Esophagus squamous epithelium (tissue), 5 donors: ENCODE measurements at regions not wholly inside any gene's neighbourhood (a gene's known extent, or its start where the extent isn't known, plus 50 kb on each side); places are given as distances from the start of the nearest gene placed in this dataset.

Source experiments
- DNase-seq: peaks from one replicate; lab custom pipeline; 2025; lab: John Stamatoyannopoulos, UW
- H3K27ac ChIP-seq, 4 donors: fragments of 200-600 bp; sonication (generic); one replicate each; pipeline ENCODE4 v1.5.1; 2016 to 2019; ENCODE audit warnings: mild to moderate bottlenecking in 1 of 4
- H3K27me3 ChIP-seq, 4 donors: fragments of 200-600 bp; sonication (generic); 1 replicate in 3 of 4; 2 replicates in 1 of 4; pipeline versions ENCODE4 v1.5.1 to v1.6.0; 2017 to 2021; ENCODE audit warnings: antibody characterized with exemption in 1 of 4
- H3K36me3 ChIP-seq, 3 donors: fragments of 200-600 bp; sonication (generic); one replicate each; pipeline ENCODE4 v1.5.1; 2016 to 2019
- H3K4me1 ChIP-seq, 3 donors: fragments of 200-600 bp; sonication (generic); one replicate each; pipeline ENCODE4 v1.5.1; 2017 to 2019
- H3K4me3 ChIP-seq, 4 donors: fragments of 200-600 bp; sonication (generic); 1 replicate in 3 of 4; 2 replicates in 1 of 4; pipeline ENCODE4 v1.5.1; 2016 to 2019; ENCODE audit warnings: mild to moderate bottlenecking in 2 of 4, moderate library complexity in 1 of 4
- H3K9me3 ChIP-seq, 3 donors: fragments of 200-600 bp; sonication (generic); one replicate each; pipeline ENCODE4 v1.5.1; 2016 to 2019
- CTCF ChIP-seq, 6 experiments: fragments of 450-650 bp in 4 of 6; fragments of 200-600 bp in 2 of 6; sonication (generic) in 2 of 6; IDR thresholded peaks; one replicate each; pipeline ENCODE4 v1.5.1; 2016 to 2019; ENCODE audit warnings: antibody characterized with exemption in 6 of 6, mild to moderate bottlenecking in 4 of 6, moderate library complexity in 4 of 6
- POLR2A ChIP-seq, 4 donors: fragments of 450-650 bp; IDR thresholded peaks; one replicate each; pipeline ENCODE4 v1.6.1; 2017; ENCODE audit warnings: antibody characterized with exemption in 4 of 4, mild to moderate bottlenecking in 4 of 4, moderate library complexity in 3 of 4
- WGBS, 2 donors: methylation state at CpG; one replicate each; pipeline ENCODE4 v1.1.5; 2018; 5-methylcytosine and 5-hydroxymethylcytosine counted together
- intact Hi-C: fragments of 100-400 bp; cut with DNase I; formaldehyde crosslinking; loops from one replicate; pipeline ENCODE4 v1.15.0; 2022
- donor health status: DM: yes; HTN: yes; CAD: no.

- peaks cover 0 to 10% (median 0%) of the 10 kb centered on the region in 4 donors for H3K27me3 ChIP-seq
- intact Hi-C loops, result no loop called here
- H3K4me3 ChIP-seq, result no peak overlapping the region
- H3K4me1 ChIP-seq, result peaks cover 0 to 5% (median 0%) of the 10 kb centered on the region in 3 donors
- TF ChIP-seq POLR2A (IDR thresholded peaks at IDR 0.05) (no peak), CTCF (IDR thresholded peaks at IDR 0.05) (no peak)
- no peaks in the 10 kb centered on the region for H3K9me3 ChIP-seq
- WGBS, 2 donors, result 39 to 77% methylated on average over 7 of the region's 7 CpGs
- peak overlapping the region in 2 of 4 donors; percentile 14 to 36 for H3K27ac ChIP-seq
- no peak for DNase-seq
- H3K36me3 ChIP-seq, result no peaks in the 10 kb centered on the region
These were observed 348.1 kb downstream of the THBS2 start for GRCh38 chr6:168905451-168906090.

- Histone ChIP-seq H3K4me1 (peaks cover 0 to 5% (median 3%) of the 10 kb centered on the region in 3 donors), H3K27ac (no peak overlapping the region), H3K36me3 (no peaks in the 10 kb centered on the region), H3K27me3 (peaks cover 0 to 15% (median 0%) of the 10 kb centered on the region in 4 donors), H3K9me3 (no peaks in the 10 kb centered on the region), H3K4me3 (no peak overlapping the region)
- intact Hi-C loops, result no loop called here
- WGBS, 2 donors, result 84 to 85% methylated on average over 17 of the region's 17 CpGs
- DNase-seq, result no peak
- TF ChIP-seq POLR2A (IDR thresholded peaks at IDR 0.05) (no peak), CTCF (IDR thresholded peaks at IDR 0.05) (no peak)
These were observed 349.9 kb downstream of the THBS2 start for GRCh38 chr6:168903613-168904345.

- Histone ChIP-seq H3K9me3 (no peaks in the 10 kb centered on the region), H3K4me1 (peaks cover 0 to 5% (median 3%) of the 10 kb centered on the region in 3 donors), H3K27me3 (peaks cover 0 to 15% (median 0%) of the 10 kb centered on the region in 4 donors), H3K36me3 (no peaks in the 10 kb centered on the region), H3K27ac (peak overlapping the region in 1 of 4 donors; percentile 77), H3K4me3 (no peak overlapping the region)
- TF ChIP-seq CTCF (IDR thresholded peaks at IDR 0.05) (no peak), POLR2A (IDR thresholded peaks at IDR 0.05) (no peak)
- no peak for DNase-seq
- WGBS, 2 donors, result 66 to 71% methylated on average over 6 of the region's 6 CpGs
- intact Hi-C loops, result no loop called here
These were observed 351.6 kb downstream of the THBS2 start for GRCh38 chr6:168902075-168902474.

- H3K36me3 ChIP-seq, result no peaks in the 10 kb centered on the region
- no peak for TF ChIP-seq POLR2A (IDR thresholded peaks at IDR 0.05)
- no peak for TF ChIP-seq CTCF (IDR thresholded peaks at IDR 0.05)
- H3K4me3 ChIP-seq, result no peak overlapping the region
- no peak for DNase-seq
- no peaks in the 10 kb centered on the region for H3K9me3 ChIP-seq
- peaks cover 0 to 3% (median 2%) of the 10 kb centered on the region in 3 donors for H3K4me1 ChIP-seq
- peak overlapping the region in 3 of 4 donors; percentile 54 to 78 (median 77) for H3K27ac ChIP-seq
- 81 to 91% methylated on average over 19 of the region's 19 CpGs for WGBS, 2 donors
- intact Hi-C loops, result no loop called here
- H3K27me3 ChIP-seq, result peaks cover 0 to 15% (median 0%) of the 10 kb centered on the region in 4 donors
These were observed 352.6 kb downstream of the THBS2 start for GRCh38 chr6:168901076-168901475.

GRCh38 chr6:168896321-168896720 lies 357.3 kb downstream of the THBS2 start:
- no peak for DNase-seq
- Histone ChIP-seq H3K4me1 (peaks cover 0 to 12% (median 3%) of the 10 kb centered on the region in 3 donors), H3K9me3 (no peaks in the 10 kb centered on the region), H3K27ac (peak overlapping the region in 2 of 4 donors; percentile 29 to 61), H3K4me3 (no peak overlapping the region), H3K27me3 (peaks cover 0 to 20% (median 0%) of the 10 kb centered on the region in 4 donors), H3K36me3 (no peaks in the 10 kb centered on the region)
- TF ChIP-seq CTCF (IDR thresholded peaks at IDR 0.05), result no peak
- intact Hi-C loops, result no loop called here
- WGBS, 2 donors, result 70 to 77% methylated on average over 8 to 9 of the region's 9 CpGs
